ENCODE measurements at regions not wholly inside any gene's neighbourhood (a gene's known extent, or its start where the extent isn't known, plus 50 kb on each side); places are given as distances from the start of the nearest gene placed in this dataset.

DNA sequence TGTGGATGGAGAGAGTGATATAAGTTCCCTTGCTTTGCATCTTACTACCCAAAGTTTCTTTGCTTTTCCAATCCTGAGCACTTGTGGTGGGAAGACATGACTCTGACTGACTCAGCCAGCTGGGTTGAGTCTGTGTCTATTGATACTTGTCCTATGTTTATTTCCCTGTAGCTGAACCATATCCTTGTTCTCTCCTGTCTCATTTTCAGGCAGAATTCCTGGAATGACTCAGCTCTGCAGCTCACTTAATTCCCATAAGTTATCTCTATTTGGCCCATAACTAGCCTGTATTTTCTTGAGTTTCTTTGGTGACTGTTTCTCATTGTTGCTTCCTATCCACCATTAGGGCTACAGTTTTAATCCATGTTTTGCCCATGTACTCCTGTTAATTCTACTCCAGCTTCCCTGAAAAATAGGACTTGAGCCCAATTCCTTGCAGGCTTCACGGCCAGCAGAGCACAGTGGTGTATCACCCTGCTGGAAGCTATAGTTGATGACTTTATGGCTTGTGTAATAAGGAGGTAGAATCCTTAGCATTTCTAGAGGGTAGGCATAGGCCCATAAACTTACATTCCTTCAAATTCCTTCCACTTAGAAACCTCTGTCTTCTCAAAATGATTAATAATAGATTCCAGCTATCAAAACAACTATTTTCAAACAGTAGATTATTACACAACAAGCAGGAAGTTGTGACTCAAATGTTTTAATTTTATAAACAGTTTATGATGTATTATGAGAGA is 183.1 kb downstream of the TMTC3 start:
- peak; percentile 18; the same call in 1 of the 2 replicates for TF ChIP-seq RAD21 (IDR thresholded peaks at IDR 0.05; ENCODE audit: low read length)
- TF ChIP-seq CHD1 (IDR thresholded peaks at IDR 0.05; ENCODE audit: low read depth, low read length), result no peak; the same call in 1 of the 2 replicates
- TF ChIP-seq, protein P1, sequence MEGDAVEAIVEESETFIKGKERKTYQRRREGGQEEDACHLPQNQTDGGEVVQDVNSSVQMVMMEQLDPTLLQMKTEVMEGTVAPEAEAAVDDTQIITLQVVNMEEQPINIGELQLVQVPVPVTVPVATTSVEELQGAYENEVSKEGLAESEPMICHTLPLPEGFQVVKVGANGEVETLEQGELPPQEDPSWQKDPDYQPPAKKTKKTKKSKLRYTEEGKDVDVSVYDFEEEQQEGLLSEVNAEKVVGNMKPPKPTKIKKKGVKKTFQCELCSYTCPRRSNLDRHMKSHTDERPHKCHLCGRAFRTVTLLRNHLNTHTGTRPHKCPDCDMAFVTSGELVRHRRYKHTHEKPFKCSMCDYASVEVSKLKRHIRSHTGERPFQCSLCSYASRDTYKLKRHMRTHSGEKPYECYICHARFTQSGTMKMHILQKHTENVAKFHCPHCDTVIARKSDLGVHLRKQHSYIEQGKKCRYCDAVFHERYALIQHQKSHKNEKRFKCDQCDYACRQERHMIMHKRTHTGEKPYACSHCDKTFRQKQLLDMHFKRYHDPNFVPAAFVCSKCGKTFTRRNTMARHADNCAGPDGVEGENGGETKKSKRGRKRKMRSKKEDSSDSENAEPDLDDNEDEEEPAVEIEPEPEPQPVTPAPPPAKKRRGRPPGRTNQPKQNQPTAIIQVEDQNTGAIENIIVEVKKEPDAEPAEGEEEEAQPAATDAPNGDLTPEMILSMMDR (conservative IDR thresholded peaks at IDR 0.05; ENCODE audit: low read depth, low read length), result 0 out of 2 replicates have a peak, but pooled peaks have one; percentile 15
- no peak for TF ChIP-seq POLR2A (IDR thresholded peaks at IDR 0.05; ENCODE audit: low read depth, low read length)
- TF ChIP-seq MAZ (IDR thresholded peaks at IDR 0.05; ENCODE audit: borderline replicate concordance, low read depth, low read length), result no peak
- TF ChIP-seq BHLHE40 (IDR thresholded peaks at IDR 0.05; ENCODE audit: low read depth, low read length), result 0 out of 2 replicates have a peak, but pooled peaks have one; percentile 1
- no peak for TF ChIP-seq MXI1 (IDR thresholded peaks at IDR 0.05; ENCODE audit: borderline replicate concordance, low read depth, low read length)
- peak; percentile 88 for TF ChIP-seq CEBPB (IDR thresholded peaks at IDR 0.05; ENCODE audit: low read depth, low read length)
- TF ChIP-seq SMC3 (IDR thresholded peaks at IDR 0.05; ENCODE audit: low read depth, low read length), result no peak
- TF ChIP-seq, protein P2, sequence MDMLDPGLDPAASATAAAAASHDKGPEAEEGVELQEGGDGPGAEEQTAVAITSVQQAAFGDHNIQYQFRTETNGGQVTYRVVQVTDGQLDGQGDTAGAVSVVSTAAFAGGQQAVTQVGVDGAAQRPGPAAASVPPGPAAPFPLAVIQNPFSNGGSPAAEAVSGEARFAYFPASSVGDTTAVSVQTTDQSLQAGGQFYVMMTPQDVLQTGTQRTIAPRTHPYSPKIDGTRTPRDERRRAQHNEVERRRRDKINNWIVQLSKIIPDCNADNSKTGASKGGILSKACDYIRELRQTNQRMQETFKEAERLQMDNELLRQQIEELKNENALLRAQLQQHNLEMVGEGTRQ (IDR thresholded peaks at IDR 0.05; ENCODE audit: low read depth, low read length), result no peak
- peak; percentile 64 for TF ChIP-seq NFE2L2 (IDR thresholded peaks at IDR 0.05; ENCODE audit: low read depth, low read length)
- TF ChIP-seq MAFK (IDR thresholded peaks at IDR 0.05; ENCODE audit: low read depth, low read length), result no peak

Measured in IMR-90 (cell line).